WTC11 (cell line): ENCODE measurements at regions not wholly inside any gene's neighbourhood (a gene's known extent, or its start where the extent isn't known, plus 50 kb on each side); places are given as distances from the start of the nearest gene placed in this dataset.

Experiments used
- ATAC-seq: fragments of 200-7000 bp; cut with Tn5 transposase; 2 replicates; pipeline ENCODE4 v1.10.0; 2021; ENCODE audit warnings: mild to moderate bottlenecking, moderate library complexity
- CTCF ChIA-PET: fragments of 300-600 bp; sonication (Branson Sonifier 250); formaldehyde crosslinking; loops from one replicate; lab custom pipeline; 2021; ENCODE audit warnings: antibody characterized with exemption; lab: Charles Lee
- POLR2A ChIA-PET: fragments of 350-600 bp; sonication (Branson Sonifier 250); formaldehyde crosslinking; loops from one replicate; lab custom pipeline; 2021; ENCODE audit warnings: antibody characterized with exemption; lab: Charles Lee
- DNase-seq: peaks from one replicate; pipeline ENCODE4 v3.0.0; 2021; ENCODE audit warnings: low spot score
- H3K27ac Mint-ChIP-seq: 2 replicates; pipeline ENCODE4 v1.8.0; 2021; ENCODE audit warnings: mixed read lengths
- H3K27me3 Mint-ChIP-seq: 2 replicates; pipeline ENCODE4 v1.8.0; 2021; ENCODE audit warnings: low read depth, mild to moderate bottlenecking, moderate library complexity, mixed read lengths
- H3K36me3 Mint-ChIP-seq: 2 replicates; pipeline ENCODE4 v1.8.0; 2021; ENCODE audit warnings: mixed read lengths
- H3K4me1 Mint-ChIP-seq: 2 replicates; pipeline ENCODE4 v1.8.0; 2022; ENCODE audit warnings: mixed read lengths
- H3K4me3 Mint-ChIP-seq: 2 replicates; pipeline ENCODE4 v1.8.0; 2021; ENCODE audit warnings: mild to moderate bottlenecking, moderate library complexity, mixed read lengths
- H3K9me3 Mint-ChIP-seq: 2 replicates; pipeline ENCODE4 v1.8.0; 2021; ENCODE audit warnings: mixed read lengths
- AFF4 ChIP-seq: sonication (generic); formaldehyde crosslinking; IDR thresholded peaks from 2 replicates; pipeline ENCODE4 v1.8.1; 2023; ENCODE audit warnings: mild to moderate bottlenecking, missing genetic modification reagents, borderline replicate concordance
- CREM ChIP-seq: sonication (generic); formaldehyde crosslinking; IDR thresholded peaks from 2 replicates; pipeline ENCODE4 v1.8.1; 2022; ENCODE audit warnings: mild to moderate bottlenecking, missing genetic modification reagents, moderate library complexity
- ESRRA ChIP-seq: sonication (generic); formaldehyde crosslinking; IDR thresholded peaks from 2 replicates; pipeline ENCODE4 v1.8.1; 2022; ENCODE audit warnings: mild to moderate bottlenecking, missing genetic modification reagents, borderline replicate concordance
- HMGA2 ChIP-seq: fragments of 250-450 bp; sonication (Bioruptor Pico); IDR thresholded peaks from 2 replicates; pipeline ENCODE4 v1.4.0; 2021; ENCODE audit warnings: mild to moderate bottlenecking, moderate library complexity
- KAT7 ChIP-seq: sonication (generic); formaldehyde crosslinking; IDR thresholded peaks from 2 replicates; pipeline ENCODE4 v1.8.1; 2023; ENCODE audit warnings: missing genetic modification reagents, mild to moderate bottlenecking, borderline replicate concordance
- MAX ChIP-seq: sonication (generic); formaldehyde crosslinking; IDR thresholded peaks from 2 replicates; pipeline ENCODE4 v1.8.0; 2022; ENCODE audit warnings: mild to moderate bottlenecking, missing genetic modification reagents
- MLX ChIP-seq: sonication (generic); formaldehyde crosslinking; IDR thresholded peaks from 2 replicates; pipeline ENCODE4 v1.8.1; 2023; ENCODE audit warnings: mild to moderate bottlenecking, missing genetic modification reagents, moderate library complexity
- PRRX2 ChIP-seq: fragments of 250-450 bp; sonication (Bioruptor Pico); IDR thresholded peaks from 2 replicates; pipeline ENCODE4 v1.8.0; 2021; ENCODE audit warnings: mild to moderate bottlenecking
- SP1 ChIP-seq: sonication (generic); formaldehyde crosslinking; conservative IDR thresholded peaks from 2 replicates; pipeline ENCODE4 v1.8.1; 2022; ENCODE audit warnings: missing genetic modification reagents
- TEAD1 ChIP-seq: sonication (generic); formaldehyde crosslinking; IDR thresholded peaks from 2 replicates; pipeline ENCODE4 v1.8.0; 2022; ENCODE audit warnings: mild to moderate bottlenecking, missing genetic modification reagents
- USF1 ChIP-seq: sonication (generic); formaldehyde crosslinking; IDR thresholded peaks from 2 replicates; pipeline ENCODE4 v1.8.0; 2022; ENCODE audit warnings: mild to moderate bottlenecking, missing genetic modification reagents
- ZBTB43 ChIP-seq: sonication (generic); formaldehyde crosslinking; IDR thresholded peaks from 2 replicates; pipeline ENCODE4 v1.8.1; 2023; ENCODE audit warnings: mild to moderate bottlenecking, missing genetic modification reagents
- ZMAT4 ChIP-seq: fragments of 250-450 bp; sonication (Bioruptor Pico); IDR thresholded peaks from 2 replicates; pipeline ENCODE4 v1.9.0; 2021; ENCODE audit warnings: mild to moderate bottlenecking
- ZNF138 ChIP-seq: sonication (generic); formaldehyde crosslinking; conservative IDR thresholded peaks from 2 replicates; pipeline ENCODE4 v1.8.1; 2022; ENCODE audit warnings: mild to moderate bottlenecking, moderate library complexity, missing genetic modification reagents
- ZNF263 ChIP-seq: sonication (generic); formaldehyde crosslinking; IDR thresholded peaks from 2 replicates; pipeline ENCODE4 v1.8.1; 2022; ENCODE audit warnings: low read depth, mild to moderate bottlenecking, moderate library complexity, missing genetic modification reagents
- ZNF281 ChIP-seq: sonication (generic); formaldehyde crosslinking; IDR thresholded peaks from 2 replicates; pipeline ENCODE4 v1.8.0; 2023; ENCODE audit warnings: mild to moderate bottlenecking, missing genetic modification reagents

GRCh38 chr12:115383668-115384067 lies 699.7 kb upstream of the TBX3 start:
- POLR2A ChIA-PET, result no interaction called here
- H3K27ac Mint-ChIP-seq, result no peak overlapping the region
- ATAC-seq, result no peak

GRCh38 chr12:115382681-115383080 lies 698.7 kb upstream of the TBX3 start:
- H3K4me3 Mint-ChIP-seq, result no peak overlapping the region
- ATAC-seq, result no peak
- TF ChIP-seq SP1 (no peak), MLX (CRISPR knock-in tag) (no peak), ZNF263 (CRISPR knock-in tag) (no peak), ZBTB43 (CRISPR knock-in tag) (no peak), ESRRA (CRISPR knock-in tag) (no peak), USF1 (no peak), CREM (CRISPR knock-in tag) (no peak), PRRX2 (CRISPR knock-in tag) (no peak), MAX (CRISPR knock-in tag) (no peak), ZNF138 (CRISPR knock-in tag) (no peak), AFF4 (no peak)
- TF ChIP-seq, all 79 proteins: peak for 0
- no peak overlapping the region for H3K27ac Mint-ChIP-seq
- H3K27me3 Mint-ChIP-seq, result no peaks in the 10 kb centered on the region
- H3K4me1 Mint-ChIP-seq, result peaks cover 14% of the 10 kb centered on the region
- no peaks in the 10 kb centered on the region for H3K9me3 Mint-ChIP-seq
- ChIA-PET CTCF (no interaction called here), POLR2A (no interaction called here)
- H3K36me3 Mint-ChIP-seq, result no peaks in the 10 kb centered on the region
- no peak for DNase-seq

More at GRCh38 chr12:115383668-115384067, 699.7 kb upstream of the TBX3 start:
- no peaks in the 10 kb centered on the region for H3K9me3 Mint-ChIP-seq
- H3K4me1 Mint-ChIP-seq, result peaks cover 20% of the 10 kb centered on the region
- DNase-seq, result no peak
- TF ChIP-seq ZMAT4, result no peak
- TF ChIP-seq HMGA2 (CRISPR knock-in tag), result no peak
- TF ChIP-seq MLX (CRISPR knock-in tag), result no peak
- no peak for TF ChIP-seq TEAD1
- no peak for TF ChIP-seq KAT7
- no peak for TF ChIP-seq ZNF281 (CRISPR knock-in tag)
- no peak overlapping the region for H3K4me3 Mint-ChIP-seq
- CTCF ChIA-PET, result interaction anchor here (0.6 kb wide), 1 partner anchor 245 kb away, joined by 4 read pairs; no protein-coding TSS in a partner anchor
- no peaks in the 10 kb centered on the region for H3K36me3 Mint-ChIP-seq
- no peaks in the 10 kb centered on the region for H3K27me3 Mint-ChIP-seq
